ENCODE measurements at regions not wholly inside any gene's neighbourhood (a gene's known extent, or its start where the extent isn't known, plus 50 kb on each side); places are given as distances from the start of the nearest gene placed in this dataset.

DNA sequence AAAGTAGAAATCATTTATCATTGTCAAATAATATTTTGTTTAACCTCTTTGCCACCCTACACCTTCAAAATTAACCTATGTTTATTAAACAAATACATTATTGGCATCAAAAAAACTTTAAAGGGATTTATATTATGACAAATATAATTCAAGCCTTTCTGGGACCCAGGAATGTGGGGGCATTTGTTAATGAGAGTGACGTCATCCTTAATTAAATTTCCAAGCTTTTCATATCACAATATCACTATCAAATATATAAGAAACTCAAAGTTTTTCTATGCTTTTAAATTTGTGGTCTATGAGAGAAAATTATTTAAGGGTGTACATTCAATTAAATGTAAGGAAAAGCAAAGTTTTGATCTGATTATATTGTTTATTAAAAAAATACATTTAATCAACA is 307.4 kb upstream of the POU3F3 start:
- Histone ChIP-seq H3K4me1 (no peaks in the 10 kb centered on the region), H3K27me3 (ENCODE audit: insufficient read depth in 3 of 3, low read length in 2 of 3) (no peaks in the 10 kb centered on the region), H3K9me3 (no peaks in the 10 kb centered on the region), H3K4me3 (no peak overlapping the region), H3K36me3 (ENCODE audit: insufficient read depth in 1 of 2, low read depth in 1 of 2) (no peaks in the 10 kb centered on the region), H3K27ac (no peak overlapping the region)
- no peak for DNase-seq
- TF ChIP-seq, protein P1, sequence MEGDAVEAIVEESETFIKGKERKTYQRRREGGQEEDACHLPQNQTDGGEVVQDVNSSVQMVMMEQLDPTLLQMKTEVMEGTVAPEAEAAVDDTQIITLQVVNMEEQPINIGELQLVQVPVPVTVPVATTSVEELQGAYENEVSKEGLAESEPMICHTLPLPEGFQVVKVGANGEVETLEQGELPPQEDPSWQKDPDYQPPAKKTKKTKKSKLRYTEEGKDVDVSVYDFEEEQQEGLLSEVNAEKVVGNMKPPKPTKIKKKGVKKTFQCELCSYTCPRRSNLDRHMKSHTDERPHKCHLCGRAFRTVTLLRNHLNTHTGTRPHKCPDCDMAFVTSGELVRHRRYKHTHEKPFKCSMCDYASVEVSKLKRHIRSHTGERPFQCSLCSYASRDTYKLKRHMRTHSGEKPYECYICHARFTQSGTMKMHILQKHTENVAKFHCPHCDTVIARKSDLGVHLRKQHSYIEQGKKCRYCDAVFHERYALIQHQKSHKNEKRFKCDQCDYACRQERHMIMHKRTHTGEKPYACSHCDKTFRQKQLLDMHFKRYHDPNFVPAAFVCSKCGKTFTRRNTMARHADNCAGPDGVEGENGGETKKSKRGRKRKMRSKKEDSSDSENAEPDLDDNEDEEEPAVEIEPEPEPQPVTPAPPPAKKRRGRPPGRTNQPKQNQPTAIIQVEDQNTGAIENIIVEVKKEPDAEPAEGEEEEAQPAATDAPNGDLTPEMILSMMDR (IDR thresholded peaks at IDR 0.05): no peak
- intact Hi-C loops (cut with DNase I): no loop called here
- ATAC-seq: no peak
- 73 to 78% (median 76%) methylated on average over 1 of the region's 1 CpG for WGBS, 3 donors

DNA sequence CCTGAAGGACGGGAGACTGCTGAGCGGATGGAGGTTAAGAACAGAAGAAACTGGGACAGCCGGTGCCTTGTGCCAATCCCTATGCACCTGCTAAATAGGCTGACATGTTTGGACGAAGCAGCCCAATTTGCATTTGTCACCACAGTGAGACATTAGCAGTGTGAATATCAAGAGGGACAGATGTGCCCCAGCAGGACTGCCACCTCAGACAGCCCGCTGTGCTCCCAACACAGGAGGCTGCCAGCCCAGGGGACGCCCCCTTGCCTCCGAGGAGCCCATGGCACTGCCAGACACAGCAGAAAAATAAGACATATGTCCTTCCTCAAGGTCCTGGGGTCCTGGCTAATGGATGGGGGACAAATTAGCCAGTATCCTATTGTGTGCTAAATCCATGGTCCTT is 306.7 kb upstream of the POU3F3 start:
- TF ChIP-seq, protein P1 (IDR thresholded peaks at IDR 0.05): no peak
- 65 to 74% (median 70%) methylated on average over 7 of the region's 7 CpGs for WGBS, 3 donors
- ATAC-seq (no peak), DNase-seq (no peak)
- Histone ChIP-seq H3K4me1 (no peaks in the 10 kb centered on the region), H3K4me3 (no peak overlapping the region), H3K36me3 (ENCODE audit: insufficient read depth in 1 of 2, low read depth in 1 of 2) (no peaks in the 10 kb centered on the region), H3K9me3 (no peaks in the 10 kb centered on the region), H3K27ac (no peak overlapping the region), H3K27me3 (ENCODE audit: insufficient read depth in 3 of 3, low read length in 2 of 3) (no peaks in the 10 kb centered on the region)
- intact Hi-C loops (cut with DNase I): no loop called here

DNA sequence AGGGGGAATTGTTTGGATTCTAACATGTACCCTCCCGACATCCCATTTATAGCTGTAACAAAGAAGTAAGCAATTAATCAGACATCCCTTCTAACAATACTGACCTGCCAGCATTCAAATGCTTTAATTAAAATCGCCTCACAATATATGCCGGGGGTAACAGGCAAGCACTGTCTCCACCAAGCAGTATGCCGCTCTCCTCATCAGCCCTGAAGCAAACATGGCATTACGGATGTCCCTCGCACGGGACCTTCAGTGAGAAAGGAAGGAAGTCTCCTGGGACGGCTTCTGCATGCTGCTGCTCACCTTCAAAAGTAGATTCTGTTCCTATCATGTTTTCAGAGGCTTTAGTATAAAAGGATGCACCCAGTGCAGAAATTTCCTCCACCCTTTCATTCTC is 292.7 kb upstream of the POU3F3 start:
- TF ChIP-seq, protein P1 (IDR thresholded peaks at IDR 0.05): no peak
- Histone ChIP-seq H3K4me1 (no peaks in the 10 kb centered on the region), H3K27me3 (ENCODE audit: insufficient read depth in 3 of 3, low read length in 2 of 3) (peaks cover 0 to 4% (median 0%) of the 10 kb centered on the region in 3 donors), H3K27ac (no peak overlapping the region), H3K4me3 (no peak overlapping the region), H3K9me3 (no peaks in the 10 kb centered on the region), H3K36me3 (ENCODE audit: insufficient read depth in 1 of 2, low read depth in 1 of 2) (no peaks in the 10 kb centered on the region)
- DNase-seq (no peak), ATAC-seq (no peak)
- intact Hi-C loops (cut with DNase I): no loop called here
- 72 to 81% (median 78%) methylated on average over 8 of the region's 8 CpGs for WGBS, 3 donors

DNA sequence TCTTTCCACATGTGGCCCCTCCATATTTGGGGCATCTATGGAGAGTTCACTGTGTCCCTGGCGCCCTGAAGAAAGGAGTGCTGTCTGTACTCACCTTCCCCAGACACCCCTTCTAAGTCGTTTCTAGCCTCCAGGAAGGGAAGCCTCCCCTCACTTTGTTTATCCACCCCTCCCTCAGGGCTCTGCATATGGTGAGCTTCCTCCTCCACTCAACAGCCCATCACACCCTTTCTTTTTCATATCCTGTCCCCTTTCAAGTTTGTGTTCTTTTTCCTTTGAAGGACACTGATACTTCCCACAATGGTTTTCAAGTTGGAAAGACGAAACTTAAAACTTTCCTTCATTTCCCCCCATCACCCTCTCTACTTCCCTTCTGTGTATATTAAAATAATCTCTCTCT is 291.4 kb upstream of the POU3F3 start:
- Histone ChIP-seq H3K9me3 (no peaks in the 10 kb centered on the region), H3K4me1 (no peaks in the 10 kb centered on the region), H3K27me3 (ENCODE audit: insufficient read depth in 3 of 3, low read length in 2 of 3) (peaks cover 0 to 4% (median 0%) of the 10 kb centered on the region in 3 donors), H3K27ac (no peak overlapping the region), H3K4me3 (no peak overlapping the region), H3K36me3 (ENCODE audit: insufficient read depth in 1 of 2, low read depth in 1 of 2) (no peaks in the 10 kb centered on the region)
- DNase-seq (no peak), ATAC-seq (no peak)
- TF ChIP-seq, protein P1 (IDR thresholded peaks at IDR 0.05): no peak
- intact Hi-C loops (cut with DNase I): no loop called here
- 43 to 51% (median 49%) methylated on average over 3 of the region's 3 CpGs for WGBS, 3 donors

DNA sequence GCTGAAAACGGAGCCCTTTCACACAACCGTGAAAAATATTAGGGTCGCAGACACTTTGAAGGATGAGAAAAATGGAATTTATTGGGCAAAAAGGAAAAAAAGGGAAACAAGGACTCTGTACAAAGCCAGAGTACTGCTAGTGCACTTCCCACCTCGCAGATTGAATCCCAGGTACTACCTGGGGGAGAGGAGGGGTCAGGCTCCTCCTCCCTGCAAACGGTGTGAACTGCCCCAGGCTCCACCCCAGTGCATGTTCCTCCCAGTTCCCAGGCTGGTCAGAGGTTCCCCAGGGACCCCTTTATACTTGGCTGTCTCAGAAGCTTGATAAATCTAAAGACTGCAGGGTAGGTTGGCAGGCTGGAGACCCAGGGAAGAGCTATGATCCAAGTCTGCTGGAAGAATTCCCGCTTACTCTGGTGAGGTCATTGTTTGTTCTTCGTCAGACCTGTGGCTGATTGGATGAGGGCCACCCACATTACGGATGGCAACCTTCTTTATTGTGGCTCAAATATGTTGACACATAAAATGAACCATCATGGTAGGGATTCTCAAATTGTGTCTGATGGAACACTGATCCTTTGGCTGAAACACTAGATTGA is 290.4 kb upstream of the POU3F3 start:
- no peaks in the 10 kb centered on the region for H3K4me1 ChIP-seq
- TF ChIP-seq, protein P1 (IDR thresholded peaks at IDR 0.05): no peak
- ATAC-seq (no peak), DNase-seq (no peak)
- no peak overlapping the region for H3K27ac ChIP-seq
- no peaks in the 10 kb centered on the region for H3K36me3 ChIP-seq (ENCODE audit: insufficient read depth in 1 of 2, low read depth in 1 of 2)
- intact Hi-C loops (cut with DNase I): no loop called here
- H3K9me3 ChIP-seq: no peaks in the 10 kb centered on the region
- peaks cover 0 to 4% (median 0%) of the 10 kb centered on the region in 3 donors for H3K27me3 ChIP-seq (ENCODE audit: insufficient read depth in 3 of 3, low read length in 2 of 3)
- H3K4me3 ChIP-seq: no peak overlapping the region
- WGBS, 3 donors: 56 to 64% (median 58%) methylated on average over 8 of the region's 8 CpGs

Measured in psoas muscle (tissue), 7 donors.